ENCODE measurements at regions not wholly inside any gene's neighbourhood (a gene's known extent, or its start where the extent isn't known, plus 50 kb on each side); places are given as distances from the start of the nearest gene placed in this dataset.

DNA sequence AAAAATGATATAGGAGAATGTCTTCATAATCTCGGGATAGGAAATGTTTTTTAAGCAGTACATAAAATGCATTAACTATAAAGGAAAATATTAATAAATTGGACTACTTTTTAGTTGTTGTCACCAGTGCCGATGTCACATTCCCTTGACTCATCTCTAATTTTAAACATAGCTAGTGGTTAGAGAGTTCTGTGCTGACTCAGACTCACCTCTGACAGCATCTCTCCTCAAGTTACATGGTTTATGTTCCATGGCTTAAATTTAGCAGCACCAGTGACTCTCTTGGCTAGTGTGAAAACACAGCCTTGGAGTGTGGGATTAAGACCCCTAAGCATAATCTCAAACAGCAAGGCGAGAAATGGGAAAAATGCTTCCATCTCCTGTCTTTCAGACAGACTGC is 311.8 kb upstream of the MMS22L start (continued):
- TF ChIP-seq CHD7 (IDR thresholded peaks at IDR 0.05; ENCODE audit: insufficient replicate concordance, low read length) (no peak), JUN (IDR thresholded peaks at IDR 0.05; ENCODE audit: low read depth, low read length) (no peak), YY1 (IDR thresholded peaks at IDR 0.05; ENCODE audit: low read depth, low read length) (no peak), CBX5 (IDR thresholded peaks at IDR 0.05; ENCODE audit: low read depth, low read length) (no peak), SRF (IDR thresholded peaks at IDR 0.05; ENCODE audit: low read depth, low read length) (no peak), CREB1 (IDR thresholded peaks at IDR 0.05) (no peak), GTF2F1 (IDR thresholded peaks at IDR 0.05; ENCODE audit: borderline replicate concordance, low read depth, low read length) (no peak), TAF1 (IDR thresholded peaks at IDR 0.05; ENCODE audit: low read depth, low read length) (no peak), RBBP5 (IDR thresholded peaks at IDR 0.05; ENCODE audit: borderline replicate concordance, low read depth, low read length) (no peak)
